GM10248 (cell line): ENCODE measurements at regions not wholly inside any gene's neighbourhood (a gene's known extent, or its start where the extent isn't known, plus 50 kb on each side); places are given as distances from the start of the nearest gene placed in this dataset.

Experiments
- CTCF ChIA-PET: fragments of 300-600 bp; sonication (Branson Sonifier 250); formaldehyde crosslinking; extraction: SDS; loops from one replicate; lab custom pipeline; 2021; ENCODE audit warnings: antibody characterized with exemption; lab: Yijun Ruan, JAX
- POLR2A ChIA-PET: fragments of 350-650 bp; sonication (Branson Sonifier 250); formaldehyde crosslinking; extraction: SDS; loops from one replicate; lab custom pipeline; 2020; ENCODE audit warnings: antibody characterized with exemption; lab: Yijun Ruan, JAX
- DNase-seq: peaks from one replicate; pipeline ENCODE4 v3.0.0; 2012; ENCODE audit errors: extremely low spot score
- CTCF ChIP-seq: IDR thresholded peaks from 2 replicates; pipeline ENCODE4 v1.5.1; 2012; ENCODE audit warnings: mild to moderate bottlenecking, low read depth; ENCODE audit errors: extremely low read depth, missing control alignments, control extremely low read depth

GRCh38 chr9:79256691-79257213 lies 315.0 kb upstream of the TLE4 start:
- POLR2A ChIA-PET, result no interaction called here
- no peak for TF ChIP-seq CTCF

GRCh38 chr9:79257228-79257781 lies 314.5 kb upstream of the TLE4 start:
- CTCF ChIA-PET, result no interaction called here
- POLR2A ChIA-PET, result no interaction called here
- TF ChIP-seq CTCF, result no peak
- DNase-seq, result no peak

More at GRCh38 chr9:79256691-79257213, 315.0 kb upstream of the TLE4 start:
- no peak for DNase-seq
- CTCF ChIA-PET, result no interaction called here

- no peak for TF ChIP-seq CTCF
- no peak for DNase-seq
- ChIA-PET POLR2A (no interaction called here), CTCF (no interaction called here)
These were observed 313.9 kb upstream of the TLE4 start for GRCh38 chr9:79257790-79258351.

- CTCF ChIA-PET, result no interaction called here
- DNase-seq, result no peak
- TF ChIP-seq CTCF, result no peak
- POLR2A ChIA-PET, result no interaction called here
These were observed 311.9 kb upstream of the TLE4 start for GRCh38 chr9:79259858-79260257.

GRCh38 chr9:79263628-79264027 lies 308.1 kb upstream of the TLE4 start:
- ChIA-PET CTCF (no interaction called here), POLR2A (no interaction called here)
- DNase-seq, result no peak

GRCh38 chr9:79264041-79264440 lies 307.7 kb upstream of the TLE4 start:
- DNase-seq, result no peak
- ChIA-PET CTCF (no interaction called here), POLR2A (no interaction called here)
- no peak for TF ChIP-seq CTCF

More at GRCh38 chr9:79263628-79264027, 308.1 kb upstream of the TLE4 start:
- TF ChIP-seq CTCF, result no peak
